CD1c-positive myeloid dendritic cell (primary cell): ENCODE measurements at regions not wholly inside any gene's neighbourhood (a gene's known extent, or its start where the extent isn't known, plus 50 kb on each side); places are given as distances from the start of the nearest gene placed in this dataset.
"Not testable (repeated sequence)": the region's sequence is repeated elsewhere in the genome, so short reads cannot be mapped to it uniquely, and the experiment has no call there.

ENCODE experiments used
- DNase-seq: peaks from one replicate; pipeline ENCODE4 v3.0.0-alpha.2; 2016; ENCODE audit errors: extremely low spot score

GRCh38 chr9:129317179-129318011 lies 139.3 kb upstream of the IER5L start:
- DNase-seq = peak; percentile 47

- no peak for DNase-seq
Observed at GRCh38 chr9:129316281-129317030, 138.4 kb upstream of the IER5L start.

GRCh38 chr9:129313331-129313955 lies 135.4 kb upstream of the IER5L start:
- DNase-seq = no peak

- no peak for DNase-seq
Observed at GRCh38 chr9:129312251-129313122, 134.4 kb upstream of the IER5L start.

GRCh38 chr9:129311643-129312042 lies 133.6 kb upstream of the IER5L start:
- no peak for DNase-seq

GRCh38 chr9:129310666-129311350 lies 132.7 kb upstream of the IER5L start:
- DNase-seq = no peak

- no peak for DNase-seq
Observed at GRCh38 chr9:129309906-129310305, 131.8 kb upstream of the IER5L start.

GRCh38 chr9:129309041-129309430 lies 131.0 kb upstream of the IER5L start:
- DNase-seq = no peak

- no peak for DNase-seq
Observed at GRCh38 chr9:129307227-129307970, 129.3 kb upstream of the IER5L start.

- DNase-seq = no peak
Observed at GRCh38 chr9:129306318-129306973, 128.4 kb upstream of the IER5L start.

GRCh38 chr9:129305246-129305645 lies 127.2 kb upstream of the IER5L start:
- DNase-seq = no peak

- no peak for DNase-seq
Observed at GRCh38 chr9:129301941-129302340, 123.9 kb upstream of the IER5L start.

- not testable (repeated sequence) for DNase-seq
Observed at GRCh38 chr9:129296195-129296594, 118.1 kb upstream of the IER5L start.

- DNase-seq = no peak
Observed at GRCh38 chr9:129291041-129291501, 113.0 kb upstream of the IER5L start.

GRCh38 chr9:129290606-129291005 lies 112.5 kb upstream of the IER5L start:
- no peak for DNase-seq

- DNase-seq = no peak
Observed at GRCh38 chr9:129289883-129290282, 111.8 kb upstream of the IER5L start.

- no peak for DNase-seq
Observed at GRCh38 chr9:129289131-129289731, 111.2 kb upstream of the IER5L start.

- DNase-seq = no peak
Observed at GRCh38 chr9:129287619-129288305, 109.7 kb upstream of the IER5L start.
